HepG2 (cell line): ENCODE measurements at regions not wholly inside any gene's neighbourhood (a gene's known extent, or its start where the extent isn't known, plus 50 kb on each side); places are given as distances from the start of the nearest gene placed in this dataset.

Experiments used
- ATAC-seq: fragments of 200-7000 bp; cut with Tn5 transposase; 3 replicates; pipeline ENCODE4 v1.9.1; 2020; ENCODE audit warnings: mild to moderate bottlenecking, moderate library complexity
- BruUV-seq: library from RNA; stranded (reverse); fragments of 400-500 nt; replicated peaks from 2 replicates; lab custom pipeline; 2021; lab: Mats Ljungman, UMichigan
- CTCF ChIA-PET: fragments of 300-600 bp; formaldehyde crosslinking; extraction: SDS; loops from one replicate; lab custom pipeline; 2021; ENCODE audit warnings: low total read pairs, inconsistent platforms, low intra/inter-chr PET ratio; lab: Yijun Ruan, JAX
- POLR2A ChIA-PET: fragments of 350-600 bp; sonication (Branson Sonifier 250); formaldehyde crosslinking; loops from one replicate; lab custom pipeline; 2020; ENCODE audit warnings: antibody characterized with exemption, inconsistent platforms; lab: Yijun Ruan, JAX
- DNase-seq: peaks from one replicate; pipeline ENCODE4 v3.0.0-alpha.2; 2015; ENCODE audit warnings: low spot score
- FAIRE-seq: peaks from 3 replicates; lab custom pipeline; 2011; peaks lifted over from hg19 to GRCh38; lab: Jason Lieb, UNC
- H2AFZ ChIP-seq: one replicate; pipeline ENCODE4 v1.6.1; 2011; ENCODE audit warnings: low read length, inconsistent platforms
- H3K27ac ChIP-seq: fragments of 300-600 bp; 3 replicates; pipeline ENCODE4 v1.8.0; 2011; ENCODE audit warnings: mixed run types, mild to moderate bottlenecking, mixed read lengths, low read length, inconsistent platforms; ENCODE audit not compliant: insufficient read depth; ENCODE audit errors: extremely low read length
- H3K27me3 ChIP-seq, 2 experiments: fragments of 200-600 bp in 1 of 2; 2 replicates in 1 of 2; 3 replicates in 1 of 2; pipeline versions ENCODE4 v1.6.0 to v1.8.0; 2011; ENCODE audit warnings: low read length in 2 of 2, mild to moderate bottlenecking in 2 of 2, moderate library complexity in 2 of 2, inconsistent platforms in 1 of 2; ENCODE audit not compliant: insufficient read depth in 2 of 2, control insufficient read depth in 1 of 2
- H3K36me3 ChIP-seq, 2 experiments: fragments of 200-600 bp in 1 of 2; replicated peaks in 1 of 2; 2 replicates in 1 of 2; 3 replicates in 1 of 2; pipeline versions ENCODE4 v1.5.1 to v1.8.0; 2011; ENCODE audit warnings: low read length in 2 of 2, inconsistent platforms in 1 of 2; ENCODE audit not compliant: insufficient read depth in 2 of 2, control insufficient read depth in 1 of 2
- H3K4me1 ChIP-seq: 2 replicates; pipeline ENCODE4 v1.5.1; 2012; ENCODE audit warnings: low read length, inconsistent platforms; ENCODE audit not compliant: insufficient read depth
- H3K4me2 ChIP-seq: 2 replicates; pipeline ENCODE4 v1.6.0; 2011; ENCODE audit warnings: low read depth, low read length, inconsistent platforms
- H3K4me3 ChIP-seq, 3 experiments: fragments of 200-600 bp in 1 of 3; sonication (generic), shearing (Covaris generic) in 1 of 3; replicated peaks in 1 of 3; 2 replicates each; pipeline ENCODE4 v1.5.1; 2011 to 2016; ENCODE audit warnings: low read length in 3 of 3, inconsistent platforms in 2 of 3, low read depth in 2 of 3, mild to moderate bottlenecking in 2 of 3, control low read depth in 1 of 3, mixed read lengths in 1 of 3; ENCODE audit not compliant: insufficient read depth in 1 of 3
- H3K79me2 ChIP-seq: one replicate; pipeline ENCODE4 v1.6.1; 2011; ENCODE audit warnings: low read length, inconsistent platforms; ENCODE audit not compliant: insufficient read depth
- H3K9ac ChIP-seq: 2 replicates; pipeline ENCODE4 v1.6.0; 2011; ENCODE audit warnings: mild to moderate bottlenecking, low read depth, low read length, inconsistent platforms; ENCODE audit not compliant: insufficient read depth
- H3K9me3 ChIP-seq: 2 replicates; pipeline ENCODE4 v1.5.1; 2012; ENCODE audit warnings: mild to moderate bottlenecking, low read length
- H4K20me1 ChIP-seq: 2 replicates; pipeline ENCODE4 v1.6.0; 2011; ENCODE audit warnings: inconsistent platforms, mild to moderate bottlenecking, low read length, moderate library complexity; ENCODE audit not compliant: insufficient read depth
- CEBPB ChIP-seq: IDR thresholded peaks from 2 replicates; pipeline ENCODE4 v1.6.1; 2011; ENCODE audit warnings: low read depth, low read length, improper control_type of control experiment, borderline replicate concordance
- CEBPG ChIP-seq: IDR thresholded peaks from 2 replicates; pipeline ENCODE4 v1.6.1; 2016
- HNF4A ChIP-seq: sonication (generic); formaldehyde crosslinking; IDR thresholded peaks from 2 replicates; pipeline ENCODE4 v1.4.0; 2020; ENCODE audit warnings: missing genetic modification reagents
- RBM22 ChIP-seq: fragments of 200-400 bp; formaldehyde crosslinking; optimal IDR thresholded peaks from 2 replicates; pipeline ENCODE3; 2017; ENCODE audit warnings: mild to moderate bottlenecking, low read length, moderate library complexity
- ZNF292 ChIP-seq: sonication (generic); formaldehyde crosslinking; IDR thresholded peaks from 2 replicates; pipeline ENCODE4 v1.8.1; 2022; ENCODE audit warnings: mild to moderate bottlenecking, low read depth, missing genetic modification reagents, borderline replicate concordance
- ZNF354B ChIP-seq: sonication (generic); formaldehyde crosslinking; IDR thresholded peaks from 2 replicates; pipeline ENCODE4 v1.8.0; 2022; ENCODE audit warnings: mild to moderate bottlenecking, missing genetic modification reagents
- WGBS: methylation state at CpG from one replicate; pipeline ENCODE4 v1.1.6; 2017; ENCODE audit warnings: low lambda C conversion rate; 5-methylcytosine and 5-hydroxymethylcytosine counted together
- in situ Hi-C: cut with HindIII; loops from 2 replicates; pipeline ENCODE4 v1.10.0; 2017; ENCODE audit warnings: low pct_unique_long_range_greater_than_20kb; ENCODE audit not compliant: extremely low pct_ligation_motif_present
- intact Hi-C: fragments of 100-400 bp; cut with micrococcal nuclease; formaldehyde crosslinking; loops from one replicate; pipeline ENCODE4 v1.10.0; 2022; ENCODE audit not compliant: unreplicated experiment
- TF ChIP-seq, protein P1 (sequence below): sonication (generic); formaldehyde crosslinking; IDR thresholded peaks from 2 replicates; pipeline ENCODE4 v1.9.0; 2022; ENCODE audit warnings: low read depth, missing genetic modification reagents
- TF ChIP-seq, protein P2 (sequence below): sonication (generic); formaldehyde crosslinking; conservative IDR thresholded peaks from 2 replicates; pipeline ENCODE4 v1.4.0; 2020; ENCODE audit warnings: mild to moderate bottlenecking, missing genetic modification reagents, moderate library complexity

DNA sequence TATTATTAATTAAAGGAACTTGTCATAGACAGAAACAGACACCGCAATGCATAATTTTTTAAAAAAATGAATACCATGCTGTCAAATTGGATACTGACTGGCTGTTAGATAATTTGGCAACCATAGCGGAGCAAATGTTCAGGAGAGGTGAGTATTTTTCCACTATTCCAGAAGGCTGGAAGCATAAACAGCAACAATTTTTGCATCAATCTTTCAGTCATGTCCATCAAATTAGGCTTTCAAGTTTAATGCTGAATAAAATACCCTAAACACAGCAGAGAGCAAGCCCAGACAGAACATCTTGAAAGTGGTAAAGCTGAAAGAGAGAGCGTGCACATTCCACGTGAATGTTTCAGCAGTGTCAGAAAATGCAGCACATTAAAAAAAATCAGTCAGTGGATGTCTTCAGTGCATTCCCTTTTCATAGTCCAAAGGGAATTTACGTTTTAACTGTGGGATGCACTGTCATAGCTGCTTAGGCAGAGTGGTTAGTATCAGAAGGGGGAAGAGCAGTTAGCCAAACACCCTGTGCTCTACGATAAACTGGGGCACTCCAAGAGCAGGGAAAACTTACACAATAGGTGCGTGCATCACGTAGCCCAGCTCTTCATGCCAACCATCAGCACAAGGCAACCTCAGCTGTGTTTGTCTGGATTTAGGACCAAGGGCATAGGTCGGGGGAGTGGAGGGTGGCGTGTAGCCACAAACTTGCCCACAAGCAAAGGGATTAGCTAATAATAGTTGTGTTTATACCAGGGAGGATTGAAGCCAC is 116.2 kb upstream of the STMND1 start:
- Histone ChIP-seq H3K4me1 (peaks cover 7% of the 10 kb centered on the region; the same call in 1 of the 2 replicates), H3K36me3 (no peaks in the 10 kb centered on the region), H3K4me3 (no peak overlapping the region), H2AFZ (no peak overlapping the region), H3K79me2 (no peaks in the 10 kb centered on the region), H3K27ac (no peak overlapping the region), H3K9ac (no peak overlapping the region), H3K4me2 (peak overlapping the region; percentile 5; the same call in 1 of the 2 replicates), H4K20me1 (no peaks in the 10 kb centered on the region), H3K9me3 (peaks cover 5% of the 10 kb centered on the region; the same call in 1 of the 2 replicates), H3K27me3 (peaks cover 2 to 13% of the 10 kb centered on the region in 2 experiments; a peak in 2 of 5 replicates)
- BruUV-seq: no TSS peak
- in situ Hi-C loops: no loop called here
- DNase-seq: no peak
- POLR2A ChIA-PET: no interaction called here
- intact Hi-C loops: no loop called here
- ATAC-seq: peak; percentile 55
- peak; percentile 18; the same call in 1 of the 2 replicates for TF ChIP-seq HNF4A (CRISPR knock-in tag)
- TF ChIP-seq, protein P1, sequence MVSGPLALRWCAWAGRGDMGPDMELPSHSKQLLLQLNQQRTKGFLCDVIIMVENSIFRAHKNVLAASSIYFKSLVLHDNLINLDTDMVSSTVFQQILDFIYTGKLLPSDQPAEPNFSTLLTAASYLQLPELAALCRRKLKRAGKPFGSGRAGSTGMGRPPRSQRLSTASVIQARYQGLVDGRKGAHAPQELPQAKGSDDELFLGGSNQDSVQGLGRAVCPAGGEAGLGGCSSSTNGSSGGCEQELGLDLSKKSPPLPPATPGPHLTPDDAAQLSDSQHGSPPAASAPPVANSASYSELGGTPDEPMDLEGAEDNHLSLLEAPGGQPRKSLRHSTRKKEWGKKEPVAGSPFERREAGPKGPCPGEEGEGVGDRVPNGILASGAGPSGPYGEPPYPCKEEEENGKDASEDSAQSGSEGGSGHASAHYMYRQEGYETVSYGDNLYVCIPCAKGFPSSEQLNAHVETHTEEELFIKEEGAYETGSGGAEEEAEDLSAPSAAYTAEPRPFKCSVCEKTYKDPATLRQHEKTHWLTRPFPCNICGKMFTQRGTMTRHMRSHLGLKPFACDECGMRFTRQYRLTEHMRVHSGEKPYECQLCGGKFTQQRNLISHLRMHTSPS: peak; percentile 89; the same call in 1 of the 2 replicates
- TF ChIP-seq, protein P2, sequence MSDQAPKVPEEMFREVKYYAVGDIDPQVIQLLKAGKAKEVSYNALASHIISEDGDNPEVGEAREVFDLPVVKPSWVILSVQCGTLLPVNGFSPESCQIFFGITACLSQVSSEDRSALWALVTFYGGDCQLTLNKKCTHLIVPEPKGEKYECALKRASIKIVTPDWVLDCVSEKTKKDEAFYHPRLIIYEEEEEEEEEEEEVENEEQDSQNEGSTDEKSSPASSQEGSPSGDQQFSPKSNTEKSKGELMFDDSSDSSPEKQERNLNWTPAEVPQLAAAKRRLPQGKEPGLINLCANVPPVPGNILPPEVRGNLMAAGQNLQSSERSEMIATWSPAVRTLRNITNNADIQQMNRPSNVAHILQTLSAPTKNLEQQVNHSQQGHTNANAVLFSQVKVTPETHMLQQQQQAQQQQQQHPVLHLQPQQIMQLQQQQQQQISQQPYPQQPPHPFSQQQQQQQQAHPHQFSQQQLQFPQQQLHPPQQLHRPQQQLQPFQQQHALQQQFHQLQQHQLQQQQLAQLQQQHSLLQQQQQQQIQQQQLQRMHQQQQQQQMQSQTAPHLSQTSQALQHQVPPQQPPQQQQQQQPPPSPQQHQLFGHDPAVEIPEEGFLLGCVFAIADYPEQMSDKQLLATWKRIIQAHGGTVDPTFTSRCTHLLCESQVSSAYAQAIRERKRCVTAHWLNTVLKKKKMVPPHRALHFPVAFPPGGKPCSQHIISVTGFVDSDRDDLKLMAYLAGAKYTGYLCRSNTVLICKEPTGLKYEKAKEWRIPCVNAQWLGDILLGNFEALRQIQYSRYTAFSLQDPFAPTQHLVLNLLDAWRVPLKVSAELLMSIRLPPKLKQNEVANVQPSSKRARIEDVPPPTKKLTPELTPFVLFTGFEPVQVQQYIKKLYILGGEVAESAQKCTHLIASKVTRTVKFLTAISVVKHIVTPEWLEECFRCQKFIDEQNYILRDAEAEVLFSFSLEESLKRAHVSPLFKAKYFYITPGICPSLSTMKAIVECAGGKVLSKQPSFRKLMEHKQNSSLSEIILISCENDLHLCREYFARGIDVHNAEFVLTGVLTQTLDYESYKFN (CRISPR knock-in tag): 0 out of 2 replicates have a peak, but pooled peaks have one; percentile 16
- TF ChIP-seq RBM22: no peak
- peak; percentile 19; the same call in 1 of the 2 replicates for TF ChIP-seq ZNF292
- no peak for TF ChIP-seq ZNF354B (CRISPR knock-in tag)
- TF ChIP-seq CEBPB: peak; percentile 52; the same call in 1 of the 2 replicates
- TF ChIP-seq CEBPG (CRISPR knock-in tag): peak; percentile 39; the same call in 1 of the 2 replicates
- FAIRE-seq: no peak
- CTCF ChIA-PET: no interaction called here
- 21% methylated on average over 10 of the region's 10 CpGs for WGBS
